Activated CD4-positive, CD25-positive, alpha-beta regulatory T cell treated with anti-CD3 and anti-CD28 coated beads, Interleukin-2, amount 50 U/mL, for 24 hours (primary cell): ENCODE measurements at regions not wholly inside any gene's neighbourhood (a gene's known extent, or its start where the extent isn't known, plus 50 kb on each side); places are given as distances from the start of the nearest gene placed in this dataset.

ENCODE experiments used
- ATAC-seq, 2 donors: fragments of 150-1000 bp; cut with Tn5 transposase; one replicate each; pipeline ENCODE4 v1.10.0; 2021; ENCODE audit warnings: mild to moderate bottlenecking in 1 of 2, moderate library complexity in 1 of 2

GRCh38 chr1:234988155-234988517 lies 140.5 kb downstream of the TOMM20 start:
- no peak for ATAC-seq

GRCh38 chr1:234987415-234988154 lies 141.1 kb downstream of the TOMM20 start:
- ATAC-seq: peak; percentile 32 to 37

- no peak for ATAC-seq
These were observed 141.8 kb downstream of the TOMM20 start for GRCh38 chr1:234986750-234987414.

GRCh38 chr1:234985516-234986294 lies 142.9 kb downstream of the TOMM20 start:
- no peak for ATAC-seq

- ATAC-seq: no peak
These were observed 143.6 kb downstream of the TOMM20 start for GRCh38 chr1:234985007-234985370.

GRCh38 chr1:234983564-234984238 lies 144.9 kb downstream of the TOMM20 start:
- ATAC-seq: no peak

- ATAC-seq: no peak
These were observed 146.9 kb downstream of the TOMM20 start for GRCh38 chr1:234981758-234982157.

GRCh38 chr1:234980645-234981396 lies 147.8 kb downstream of the TOMM20 start:
- peak; percentile 84 to 90 for ATAC-seq

GRCh38 chr1:234980291-234980644 lies 148.4 kb downstream of the TOMM20 start:
- ATAC-seq: peak; percentile 0 to 3

- ATAC-seq: no peak
These were observed 149.0 kb downstream of the TOMM20 start for GRCh38 chr1:234979296-234980279.

GRCh38 chr1:234978397-234979295 lies 150.0 kb downstream of the TOMM20 start:
- peak; percentile 49 to 77 for ATAC-seq

- no peak for ATAC-seq
These were observed 150.7 kb downstream of the TOMM20 start for GRCh38 chr1:234977875-234978396.

- no peak for ATAC-seq
These were observed 151.6 kb downstream of the TOMM20 start for GRCh38 chr1:234976861-234977680.

- ATAC-seq: no peak
These were observed 152.4 kb downstream of the TOMM20 start for GRCh38 chr1:234975941-234976860.

GRCh38 chr1:234975122-234975940 lies 153.3 kb downstream of the TOMM20 start:
- ATAC-seq: no peak

GRCh38 chr1:234973426-234974250 lies 155.0 kb downstream of the TOMM20 start:
- ATAC-seq: no peak
